ENCODE measurements at regions not wholly inside any gene's neighbourhood (a gene's known extent, or its start where the extent isn't known, plus 50 kb on each side); places are given as distances from the start of the nearest gene placed in this dataset.

DNA sequence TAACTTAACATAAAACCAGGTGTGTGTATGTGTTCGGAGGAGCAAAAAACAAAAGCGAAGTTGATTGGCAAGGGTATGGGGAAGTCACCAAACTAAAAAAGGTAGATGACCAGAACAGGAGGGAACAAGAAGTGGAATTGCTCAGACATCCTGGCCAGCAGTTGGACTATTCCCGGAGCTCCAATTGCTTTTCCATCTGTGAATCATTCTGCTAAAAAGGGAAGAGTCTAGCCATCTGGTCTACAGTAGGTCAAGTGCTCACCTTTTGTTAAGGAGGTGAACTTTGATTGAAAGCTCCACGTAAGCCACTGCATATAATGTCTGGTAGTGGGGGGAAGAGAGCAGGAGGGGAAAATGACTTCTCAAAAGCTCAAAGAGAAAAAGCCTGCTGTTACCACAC lies 50.0 kb upstream of the BET1 start:
- TF ChIP-seq, protein P1, sequence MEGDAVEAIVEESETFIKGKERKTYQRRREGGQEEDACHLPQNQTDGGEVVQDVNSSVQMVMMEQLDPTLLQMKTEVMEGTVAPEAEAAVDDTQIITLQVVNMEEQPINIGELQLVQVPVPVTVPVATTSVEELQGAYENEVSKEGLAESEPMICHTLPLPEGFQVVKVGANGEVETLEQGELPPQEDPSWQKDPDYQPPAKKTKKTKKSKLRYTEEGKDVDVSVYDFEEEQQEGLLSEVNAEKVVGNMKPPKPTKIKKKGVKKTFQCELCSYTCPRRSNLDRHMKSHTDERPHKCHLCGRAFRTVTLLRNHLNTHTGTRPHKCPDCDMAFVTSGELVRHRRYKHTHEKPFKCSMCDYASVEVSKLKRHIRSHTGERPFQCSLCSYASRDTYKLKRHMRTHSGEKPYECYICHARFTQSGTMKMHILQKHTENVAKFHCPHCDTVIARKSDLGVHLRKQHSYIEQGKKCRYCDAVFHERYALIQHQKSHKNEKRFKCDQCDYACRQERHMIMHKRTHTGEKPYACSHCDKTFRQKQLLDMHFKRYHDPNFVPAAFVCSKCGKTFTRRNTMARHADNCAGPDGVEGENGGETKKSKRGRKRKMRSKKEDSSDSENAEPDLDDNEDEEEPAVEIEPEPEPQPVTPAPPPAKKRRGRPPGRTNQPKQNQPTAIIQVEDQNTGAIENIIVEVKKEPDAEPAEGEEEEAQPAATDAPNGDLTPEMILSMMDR (conservative IDR thresholded peaks at IDR 0.05; ENCODE audit: low read length), result no peak
- TF ChIP-seq EZH2phosphoT487 (IDR thresholded peaks at IDR 0.05; ENCODE audit: borderline replicate concordance, low read depth, low read length), result no peak
- H3K79me2 ChIP-seq (ENCODE audit: insufficient read depth, low read depth, low read length), result no peaks in the 10 kb centered on the region
- ChIA-PET POLR2A (interaction anchor here (0.6 to 2.4 kb wide), 21 partner anchors 9 to 493 kb away, joined by 3 to 9 read pairs (median 4); partner anchors contain the start of gene GNG11), CTCF (ENCODE audit: unreplicated experiment) (interaction anchor here (1.6 kb wide), 1 partner anchor 15 kb away, joined by 6 read pairs; no protein-coding TSS in a partner anchor)
- peak; percentile 72 for DNase-seq (ENCODE audit: low spot score)
- peak overlapping the region; percentile 98 for H3K4me2 ChIP-seq (ENCODE audit: low read length)
- H3K4me1 ChIP-seq (ENCODE audit: insufficient read depth, low read length, poor library complexity, severe bottlenecking), result peaks cover 81% of the 10 kb centered on the region
- H3K9me3 ChIP-seq (ENCODE audit: low read length), result peaks cover 18% of the 10 kb centered on the region
- intact Hi-C loops (cut with micrococcal nuclease; ENCODE audit: unreplicated experiment), result loop anchor here (5.0 to 10.0 kb wide), 2 partner anchors 461 to 1462 kb away; partner anchors contain the start of gene FAM133B
- H3K9me2 ChIP-seq (ENCODE audit: insufficient read depth, low read length), result no peaks in the 10 kb centered on the region
- H2AFZ ChIP-seq (ENCODE audit: low read length), result peak overlapping the region; percentile 70; the same call in 1 of the 2 replicates
- H4K20me1 ChIP-seq (ENCODE audit: insufficient read depth, low read length), result no peaks in the 10 kb centered on the region
- BruUV-seq (replicated peaks), result no TSS peak
- H3K4me3 ChIP-seq (ENCODE audit: low read depth, low read length, poor library complexity, severe bottlenecking), result peak overlapping the region; percentile 67
- H3K27ac ChIP-seq (ENCODE audit: low read depth, low read length, poor library complexity, severe bottlenecking), result peak overlapping the region; percentile 97
- peaks cover 21% of the 10 kb centered on the region for H3K36me3 ChIP-seq (ENCODE audit: insufficient read depth, low read length)

DNA sequence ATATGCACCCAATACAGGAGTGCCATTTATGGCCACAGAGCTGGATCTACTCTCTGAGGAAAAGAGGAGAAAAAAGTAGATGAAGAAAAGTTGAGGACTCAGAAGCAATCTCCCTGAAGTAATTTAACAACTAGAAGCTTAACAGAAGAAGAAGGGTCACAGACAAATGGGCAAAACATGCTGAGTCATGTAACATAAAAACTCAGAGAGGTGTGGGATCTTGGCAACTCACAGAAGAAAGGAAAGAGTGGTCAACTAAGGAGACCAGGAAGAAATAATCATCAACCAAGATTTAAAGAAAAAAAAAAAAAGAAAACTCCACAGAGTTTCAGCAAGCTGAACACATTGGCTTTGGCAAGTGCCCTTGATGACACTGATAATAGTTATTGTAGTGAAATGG lies 51.8 kb upstream of the BET1 start:
- intact Hi-C loops (cut with micrococcal nuclease; ENCODE audit: unreplicated experiment), result loop anchor here (10.0 kb wide), 1 partner anchor 459 kb away; no protein-coding TSS in a partner anchor
- Histone ChIP-seq H3K4me3 (ENCODE audit: low read depth, low read length, poor library complexity, severe bottlenecking) (no peak overlapping the region), H3K9me3 (ENCODE audit: low read length) (peaks cover 18% of the 10 kb centered on the region), H3K4me1 (ENCODE audit: insufficient read depth, low read length, poor library complexity, severe bottlenecking) (peaks cover 81% of the 10 kb centered on the region), H3K36me3 (ENCODE audit: insufficient read depth, low read length) (peaks cover 21% of the 10 kb centered on the region), H3K27ac (ENCODE audit: low read depth, low read length, poor library complexity, severe bottlenecking) (peak overlapping the region; percentile 13), H3K79me2 (ENCODE audit: insufficient read depth, low read depth, low read length) (no peaks in the 10 kb centered on the region), H2AFZ (ENCODE audit: low read length) (peak overlapping the region; percentile 15; the same call in 1 of the 2 replicates), H3K4me2 (ENCODE audit: low read length) (no peak overlapping the region), H4K20me1 (ENCODE audit: insufficient read depth, low read length) (no peaks in the 10 kb centered on the region), H3K9me2 (ENCODE audit: insufficient read depth, low read length) (no peaks in the 10 kb centered on the region)
- POLR2A ChIA-PET, result interaction anchor here (0.7 to 2.2 kb wide), 12 partner anchors 8 to 901 kb away, joined by 3 to 15 read pairs (median 4); no protein-coding TSS in a partner anchor
- no peak for TF ChIP-seq EZH2phosphoT487 (IDR thresholded peaks at IDR 0.05; ENCODE audit: borderline replicate concordance, low read depth, low read length)
- TF ChIP-seq, protein P1 (conservative IDR thresholded peaks at IDR 0.05; ENCODE audit: low read length), result no peak
- CTCF ChIA-PET (ENCODE audit: unreplicated experiment), result interaction anchor here (0.8 kb wide), 1 partner anchor 31 kb away, joined by 4 read pairs; no protein-coding TSS in a partner anchor
- no peak for DNase-seq (ENCODE audit: low spot score)
- no TSS peak for BruUV-seq (replicated peaks)

DNA sequence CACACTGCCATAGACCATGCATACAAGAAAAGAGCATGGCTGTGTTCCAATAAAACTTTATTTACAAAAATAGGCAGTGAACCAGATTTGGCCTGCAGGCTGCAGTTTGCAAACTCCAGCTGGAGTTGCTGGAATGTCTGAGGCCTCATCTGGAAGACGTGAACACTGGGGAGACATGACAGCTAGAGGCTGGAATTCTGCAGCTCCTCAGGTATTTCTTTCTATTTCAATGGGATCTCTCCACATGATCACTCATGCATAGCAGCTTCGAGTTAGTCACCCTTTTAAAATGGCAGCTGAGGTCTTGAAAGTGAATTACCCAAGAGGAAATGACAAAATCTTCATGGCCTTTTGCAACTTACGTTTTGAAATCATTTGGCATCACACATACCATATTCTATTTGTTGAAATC lies 52.6 kb upstream of the BET1 start:
- Histone ChIP-seq H2AFZ (ENCODE audit: low read length) (peak overlapping the region; percentile 15; the same call in 1 of the 2 replicates), H3K4me1 (ENCODE audit: insufficient read depth, low read length, poor library complexity, severe bottlenecking) (peaks cover 81% of the 10 kb centered on the region), H3K9me2 (ENCODE audit: insufficient read depth, low read length) (no peaks in the 10 kb centered on the region), H4K20me1 (ENCODE audit: insufficient read depth, low read length) (no peaks in the 10 kb centered on the region), H3K79me2 (ENCODE audit: insufficient read depth, low read depth, low read length) (no peaks in the 10 kb centered on the region), H3K9me3 (ENCODE audit: low read length) (peaks cover 18% of the 10 kb centered on the region), H3K36me3 (ENCODE audit: insufficient read depth, low read length) (peaks cover 21% of the 10 kb centered on the region), H3K4me2 (ENCODE audit: low read length) (peak overlapping the region; percentile 28), H3K27ac (ENCODE audit: low read depth, low read length, poor library complexity, severe bottlenecking) (peak overlapping the region; percentile 19), H3K4me3 (ENCODE audit: low read depth, low read length, poor library complexity, severe bottlenecking) (no peak overlapping the region)
- intact Hi-C loops (cut with micrococcal nuclease; ENCODE audit: unreplicated experiment), result loop anchor here (10.0 kb wide), 1 partner anchor 458 kb away; no protein-coding TSS in a partner anchor
- TF ChIP-seq, protein P1 (conservative IDR thresholded peaks at IDR 0.05; ENCODE audit: low read length), result no peak
- TF ChIP-seq EZH2phosphoT487 (IDR thresholded peaks at IDR 0.05; ENCODE audit: borderline replicate concordance, low read depth, low read length), result no peak
- peak; percentile 42 for DNase-seq (ENCODE audit: low spot score)
- ChIA-PET CTCF (ENCODE audit: unreplicated experiment) (interaction anchor here (0.8 kb wide), 1 partner anchor 30 kb away, joined by 4 read pairs; no protein-coding TSS in a partner anchor), POLR2A (interaction anchor here (0.8 to 2.0 kb wide), 4 partner anchors 11 to 104 kb away, joined by 3 to 15 read pairs (median 4); no protein-coding TSS in a partner anchor)
- no TSS peak for BruUV-seq (replicated peaks)

Measured in OCI-LY7 (cell line).